Stimulated activated CD4-positive, alpha-beta T cell treated with anti-CD3 and anti-CD28 coated beads, Interleukin-2, amount 100 ng/mL, for 24 hours (primary cell): ENCODE measurements at regions not wholly inside any gene's neighbourhood (a gene's known extent, or its start where the extent isn't known, plus 50 kb on each side); places are given as distances from the start of the nearest gene placed in this dataset.

Experiments
- DNase-seq, 2 donors: peaks; one replicate each; pipeline ENCODE4 v3.0.0-alpha.2; 2020

GRCh38 chr3:176526225-176526624 is 671.1 kb downstream of the TBL1XR1 start:
- DNase-seq = no peak

- DNase-seq = no peak
Measured at GRCh38 chr3:176523114-176523513, 674.2 kb downstream of the TBL1XR1 start.

- DNase-seq = no peak
Measured at GRCh38 chr3:176522436-176522835, 674.8 kb downstream of the TBL1XR1 start.

GRCh38 chr3:176521531-176522175 is 675.6 kb downstream of the TBL1XR1 start:
- DNase-seq = no peak

- peak in 1 of 2 donors; percentile 7 for DNase-seq
Measured at GRCh38 chr3:176514297-176514696, 683.0 kb downstream of the TBL1XR1 start.

GRCh38 chr3:176513604-176514003 is 683.7 kb downstream of the TBL1XR1 start:
- DNase-seq = peak in 1 of 2 donors; percentile 17

GRCh38 chr3:176512037-176512436 is 685.2 kb downstream of the TBL1XR1 start:
- no peak for DNase-seq

GRCh38 chr3:176510097-176510496 is 687.2 kb downstream of the TBL1XR1 start:
- no peak for DNase-seq

GRCh38 chr3:176505878-176506621 is 691.2 kb downstream of the TBL1XR1 start:
- no peak for DNase-seq

- no peak for DNase-seq
Measured at GRCh38 chr3:176491084-176491483, 706.2 kb downstream of the TBL1XR1 start.

GRCh38 chr3:176490357-176490756 is 706.9 kb downstream of the TBL1XR1 start:
- DNase-seq = no peak

GRCh38 chr3:176479248-176479647 is 718.0 kb downstream of the TBL1XR1 start:
- DNase-seq = no peak

GRCh38 chr3:176469694-176470205 is 727.5 kb downstream of the TBL1XR1 start:
- DNase-seq = no peak

- no peak for DNase-seq
Measured at GRCh38 chr3:176463610-176464009, 733.7 kb downstream of the TBL1XR1 start.

- DNase-seq = no peak
Measured at GRCh38 chr3:176447369-176447768, 749.9 kb downstream of the TBL1XR1 start.

- no peak for DNase-seq
Measured at GRCh38 chr3:176442326-176442725, 755.0 kb downstream of the TBL1XR1 start.

- no peak for DNase-seq
Measured at GRCh38 chr3:176439729-176440128, 757.6 kb downstream of the TBL1XR1 start.

GRCh38 chr3:176431991-176432390 is 765.3 kb downstream of the TBL1XR1 start:
- no peak for DNase-seq

GRCh38 chr3:176431038-176431418 is 766.3 kb downstream of the TBL1XR1 start:
- no peak for DNase-seq

- DNase-seq = no peak
Measured at GRCh38 chr3:176430244-176431037, 766.8 kb downstream of the TBL1XR1 start.

- no peak for DNase-seq
Measured at GRCh38 chr3:176428552-176428951, 768.7 kb downstream of the TBL1XR1 start.

GRCh38 chr3:176426371-176426770 is 770.9 kb downstream of the TBL1XR1 start:
- DNase-seq = no peak

- DNase-seq = no peak
Measured at GRCh38 chr3:176416870-176417269, 780.4 kb downstream of the TBL1XR1 start.
